A673 (cell line): ENCODE measurements at regions not wholly inside any gene's neighbourhood (a gene's known extent, or its start where the extent isn't known, plus 50 kb on each side); places are given as distances from the start of the nearest gene placed in this dataset.

Experiments
- BruUV-seq: library from RNA; stranded (reverse); fragments of 400-500 nt; replicated peaks from 2 replicates; lab custom pipeline; 2021; lab: Mats Ljungman, UMichigan
- CTCF ChIA-PET: fragments of 300-600 bp; sonication (Branson Sonifier 250); formaldehyde crosslinking; loops from one replicate; lab custom pipeline; 2022; ENCODE audit warnings: antibody characterized with exemption; lab: Charles Lee
- POLR2A ChIA-PET: fragments of 300-600 bp; sonication (Branson Sonifier 250); formaldehyde crosslinking; loops from one replicate; lab custom pipeline; 2022; ENCODE audit warnings: antibody characterized with exemption; ENCODE audit not compliant: low non-redundant PET; lab: Charles Lee
- DNase-seq: peaks from one replicate; pipeline ENCODE4 v3.0.0-alpha.2; 2015; ENCODE audit warnings: low spot score
- H3K27ac ChIP-seq: fragments of 200-600 bp; sonication (generic); 2 replicates; pipeline ENCODE4 v1.5.1; 2016; ENCODE audit warnings: mixed run types, low read depth, mild to moderate bottlenecking, mixed read lengths, antibody characterized with exemption, low read length; ENCODE audit not compliant: poor library complexity, severe bottlenecking
- H3K27me3 ChIP-seq: fragments of 200-600 bp; sonication (generic); replicated peaks from 2 replicates; pipeline ENCODE4 v1.6.1; 2017; ENCODE audit warnings: mixed run types, low read depth, mild to moderate bottlenecking, mixed read lengths, antibody characterized with exemption, low read length; ENCODE audit not compliant: insufficient read depth, poor library complexity
- H3K36me3 ChIP-seq: fragments of 200-600 bp; sonication (generic); 2 replicates; pipeline ENCODE4 v1.6.1; 2016; ENCODE audit warnings: mixed run types, mild to moderate bottlenecking, mixed read lengths, antibody characterized with exemption, low read length; ENCODE audit not compliant: insufficient read depth, poor library complexity, severe bottlenecking
- H3K4me1 ChIP-seq: fragments of 200-600 bp; sonication (generic); 2 replicates; pipeline ENCODE4 v1.6.1; 2017; ENCODE audit warnings: mixed run types, mild to moderate bottlenecking, mixed read lengths, antibody characterized with exemption, low read length; ENCODE audit not compliant: insufficient read depth, poor library complexity, severe bottlenecking
- H3K4me3 ChIP-seq: fragments of 200-600 bp; sonication (generic); 2 replicates; pipeline ENCODE4 v1.5.1; 2016; ENCODE audit warnings: low read depth, mixed run types, mild to moderate bottlenecking, mixed read lengths, low read length; ENCODE audit not compliant: poor library complexity, severe bottlenecking
- H3K9me3 ChIP-seq: fragments of 200-600 bp; sonication (generic); 2 replicates; pipeline ENCODE4 v1.6.1; 2016; ENCODE audit warnings: mixed run types, low read depth, mild to moderate bottlenecking, mixed read lengths, antibody characterized with exemption, low read length; ENCODE audit not compliant: poor library complexity, severe bottlenecking
- CTCF ChIP-seq: fragments of 300-800, 200-600 bp; sonication (generic); conservative IDR thresholded peaks from 2 replicates; pipeline ENCODE4 v1.5.1; 2017; ENCODE audit warnings: low read depth, mild to moderate bottlenecking, antibody characterized with exemption, low read length, moderate library complexity, mixed read lengths
- EZH2 ChIP-seq: fragments of 200-600 bp; sonication (generic); IDR thresholded peaks from 2 replicates; pipeline ENCODE4 v1.6.1; 2017; ENCODE audit warnings: borderline replicate concordance, low read depth, mild to moderate bottlenecking, mixed read lengths, antibody characterized with exemption, low read length; ENCODE audit not compliant: poor library complexity, severe bottlenecking
- intact Hi-C: fragments of 100-400 bp; cut with micrococcal nuclease; formaldehyde crosslinking; loops from one replicate; pipeline ENCODE4 v1.10.0; 2022; ENCODE audit not compliant: unreplicated experiment

GRCh38 chr13:27374126-27374613 lies 50.2 kb upstream of the GTF3A start:
- ChIA-PET CTCF (interaction anchor here (1.1 to 1.6 kb wide), 2 partner anchors 389 to 452 kb away, joined by 3 to 6 read pairs; no protein-coding TSS in a partner anchor), POLR2A (no interaction called here)
- Histone ChIP-seq H3K36me3 (no peaks in the 10 kb centered on the region), H3K27me3 (peaks cover 33% of the 10 kb centered on the region), H3K9me3 (no peaks in the 10 kb centered on the region), H3K4me1 (no peaks in the 10 kb centered on the region), H3K27ac (no peak overlapping the region), H3K4me3 (no peak overlapping the region)
- intact Hi-C loops = loop anchor here (10.0 kb wide), 1 partner anchor 581 kb away; no protein-coding TSS in a partner anchor
- no TSS peak for BruUV-seq
- TF ChIP-seq EZH2 = no peak
- TF ChIP-seq CTCF = no peak
- DNase-seq = no peak
